ENCODE measurements at regions not wholly inside any gene's neighbourhood (a gene's known extent, or its start where the extent isn't known, plus 50 kb on each side); places are given as distances from the start of the nearest gene placed in this dataset.

- peaks cover 7% of the 10 kb centered on the region for H3K27me3 Mint-ChIP-seq
- H3K27ac Mint-ChIP-seq: no peak overlapping the region
- no peak for TF ChIP-seq CTCF (IDR thresholded peaks at IDR 0.05)
- H3K4me3 Mint-ChIP-seq: no peak overlapping the region
- intact Hi-C loops (cut with micrococcal nuclease): no loop called here
- H3K9me3 Mint-ChIP-seq: no peaks in the 10 kb centered on the region
- CTCF ChIA-PET: interaction anchor here (1.0 kb wide), 1 partner anchor 312 kb away, joined by 3 read pairs; no protein-coding TSS in a partner anchor
- peaks cover 18% of the 10 kb centered on the region for H3K4me1 Mint-ChIP-seq
- POLR2A ChIA-PET: no interaction called here
- ATAC-seq (ENCODE audit: low read depth) (no peak), DNase-seq (no peak)
- no peaks in the 10 kb centered on the region for H3K36me3 Mint-ChIP-seq (ENCODE audit: low read depth)
These were observed 54.0 kb upstream of the STXBP1 start for GRCh38 chr9:127557998-127558546.

- ATAC-seq (ENCODE audit: low read depth) (no peak), DNase-seq (no peak)
- H3K4me1 Mint-ChIP-seq: peaks cover 18% of the 10 kb centered on the region
- peaks cover 7% of the 10 kb centered on the region for H3K27me3 Mint-ChIP-seq
- H3K9me3 Mint-ChIP-seq: no peaks in the 10 kb centered on the region
- ChIA-PET CTCF (interaction anchor here (1.0 kb wide), 1 partner anchor 311 kb away, joined by 3 read pairs; no protein-coding TSS in a partner anchor), POLR2A (no interaction called here)
- intact Hi-C loops (cut with micrococcal nuclease): no loop called here
- no peak overlapping the region for H3K27ac Mint-ChIP-seq
- no peak for TF ChIP-seq CTCF (IDR thresholded peaks at IDR 0.05)
- no peak overlapping the region for H3K4me3 Mint-ChIP-seq
- H3K36me3 Mint-ChIP-seq (ENCODE audit: low read depth): no peaks in the 10 kb centered on the region
These were observed 53.4 kb upstream of the STXBP1 start for GRCh38 chr9:127558581-127559246.

- H3K27ac Mint-ChIP-seq: no peak overlapping the region
- POLR2A ChIA-PET: no interaction called here
- TF ChIP-seq CTCF (IDR thresholded peaks at IDR 0.05): no peak
- H3K27me3 Mint-ChIP-seq: peaks cover 7% of the 10 kb centered on the region
- H3K4me1 Mint-ChIP-seq: peaks cover 18% of the 10 kb centered on the region
- no peaks in the 10 kb centered on the region for H3K36me3 Mint-ChIP-seq (ENCODE audit: low read depth)
- H3K9me3 Mint-ChIP-seq: no peaks in the 10 kb centered on the region
- intact Hi-C loops (cut with micrococcal nuclease): no loop called here
- DNase-seq (no peak), ATAC-seq (ENCODE audit: low read depth) (no peak)
- CTCF ChIA-PET: no interaction called here
- no peak overlapping the region for H3K4me3 Mint-ChIP-seq
These were observed 52.8 kb upstream of the STXBP1 start for GRCh38 chr9:127559247-127559680.

GRCh38 chr9:127561491-127562278, 50.4 kb upstream of the STXBP1 start:
- Mint-ChIP-seq H3K9me3 (no peaks in the 10 kb centered on the region), H3K36me3 (ENCODE audit: low read depth) (no peaks in the 10 kb centered on the region), H3K27ac (no peak overlapping the region), H3K4me1 (peaks cover 6% of the 10 kb centered on the region), H3K27me3 (peaks cover 7% of the 10 kb centered on the region), H3K4me3 (no peak overlapping the region)
- intact Hi-C loops (cut with micrococcal nuclease): no loop called here
- CTCF ChIA-PET: no interaction called here
- DNase-seq: no peak
- no peak for TF ChIP-seq CTCF (IDR thresholded peaks at IDR 0.05)
- ATAC-seq (ENCODE audit: low read depth): no peak
- POLR2A ChIA-PET: no interaction called here
